PC-9 (cell line): ENCODE measurements at regions not wholly inside any gene's neighbourhood (a gene's known extent, or its start where the extent isn't known, plus 50 kb on each side); places are given as distances from the start of the nearest gene placed in this dataset.
A peak's percentile ranks its signal among the peaks of the same experiment; 100 is the strongest.

Experiments
- BruUV-seq: library from RNA; stranded (reverse); fragments of 400-500 nt; replicated peaks from 2 replicates; lab custom pipeline; 2021; lab: Mats Ljungman, UMichigan
- CTCF ChIA-PET: fragments of 300-600 bp; sonication (Branson Sonifier 250); formaldehyde crosslinking; loops from one replicate; lab custom pipeline; 2022; ENCODE audit warnings: antibody characterized with exemption; lab: Charles Lee
- POLR2A ChIA-PET: fragments of 300-600 bp; sonication (Branson Sonifier 250); formaldehyde crosslinking; loops from one replicate; lab custom pipeline; 2022; ENCODE audit warnings: antibody characterized with exemption; ENCODE audit not compliant: unreplicated experiment; lab: Charles Lee
- DNase-seq, 2 experiments: peaks; one replicate each; pipeline versions ENCODE4 v3.0.0 to v3.0.0-alpha.2; 2015 to 2022; ENCODE audit warnings: mixed read lengths in 1 of 2
- H2AFZ ChIP-seq: fragments of 200-600 bp; sonication (generic); 2 replicates; pipeline ENCODE4 v1.8.1; 2017; ENCODE audit warnings: antibody characterized with exemption
- H3F3A ChIP-seq: fragments of 200-600 bp; sonication (generic); 2 replicates; pipeline ENCODE4 v1.8.1; 2017; ENCODE audit warnings: antibody characterized with exemption, mild to moderate bottlenecking, low read depth; ENCODE audit not compliant: insufficient read depth
- H3K27ac ChIP-seq: fragments of 200-600 bp; sonication (generic); 2 replicates; pipeline ENCODE4 v1.6.1; 2016; ENCODE audit warnings: mixed run types
- H3K27me3 ChIP-seq: fragments of 200-600 bp; sonication (generic); 2 replicates; pipeline ENCODE4 v1.6.1; 2016; ENCODE audit warnings: low read depth, mixed run types; ENCODE audit not compliant: insufficient read depth
- H3K36me3 ChIP-seq: fragments of 200-600 bp; sonication (generic); 2 replicates; pipeline ENCODE4 v1.6.1; 2016; ENCODE audit warnings: low read depth, mixed run types
- H3K4me1 ChIP-seq: fragments of 200-600 bp; sonication (generic); replicated peaks from 2 replicates; pipeline ENCODE4 v1.6.1; 2016; ENCODE audit warnings: mixed run types; ENCODE audit not compliant: insufficient read depth
- H3K4me2 ChIP-seq: fragments of 200-600 bp; sonication (generic); 2 replicates; pipeline ENCODE4 v1.6.1; 2017; ENCODE audit warnings: mixed run types
- H3K4me3 ChIP-seq: fragments of 200-600 bp; sonication (generic); 2 replicates; pipeline ENCODE4 v1.6.1; 2016; ENCODE audit warnings: mixed run types
- H3K79me2 ChIP-seq: fragments of 200-600 bp; sonication (generic); 2 replicates; pipeline ENCODE4 v1.6.1; 2017; ENCODE audit warnings: low read depth, mixed run types
- H3K9me2 ChIP-seq: fragments of 200-600 bp; sonication (generic); 2 replicates; pipeline ENCODE4 v1.8.1; 2017; ENCODE audit warnings: mild to moderate bottlenecking; ENCODE audit not compliant: insufficient read depth
- H3K9me3 ChIP-seq: fragments of 200-600 bp; sonication (generic); 2 replicates; pipeline ENCODE4 v1.8.1; 2016; ENCODE audit warnings: low read depth; ENCODE audit not compliant: insufficient read depth
- H4K20me1 ChIP-seq: fragments of 200-600 bp; sonication (generic); 2 replicates; pipeline ENCODE4 v1.8.1; 2017; ENCODE audit not compliant: insufficient read depth
- EZH2 ChIP-seq: fragments of 200-600 bp; sonication (generic); IDR thresholded peaks from 2 replicates; pipeline ENCODE4 v1.8.0; 2017; ENCODE audit warnings: antibody characterized with exemption, low read depth
- intact Hi-C: fragments of 100-400 bp; cut with micrococcal nuclease; formaldehyde crosslinking; loops from one replicate; pipeline ENCODE4 v1.10.0; 2022; ENCODE audit not compliant: unreplicated experiment
- TF ChIP-seq, protein P1 (sequence below): fragments of 200-600 bp; sonication (generic); conservative IDR thresholded peaks from 2 replicates; pipeline ENCODE4 v1.6.1; 2017; ENCODE audit warnings: mixed run types, antibody characterized with exemption, mild to moderate bottlenecking, moderate library complexity

- Histone ChIP-seq H3K4me2 (no peak overlapping the region), H3K27ac (no peak overlapping the region), H3K27me3 (no peaks in the 10 kb centered on the region), H3K9me3 (no peaks in the 10 kb centered on the region), H3K4me3 (no peak overlapping the region), H3F3A (peaks cover 29% of the 10 kb centered on the region), H3K4me1 (peaks cover 33% of the 10 kb centered on the region), H3K36me3 (no peaks in the 10 kb centered on the region), H3K79me2 (no peaks in the 10 kb centered on the region), H3K9me2 (no peaks in the 10 kb centered on the region), H2AFZ (no peak overlapping the region), H4K20me1 (no peaks in the 10 kb centered on the region)
- BruUV-seq, result no TSS peak
- CTCF ChIA-PET, result no interaction called here
- POLR2A ChIA-PET, result interaction anchor here (0.6 kb wide), 1 partner anchor 1777 kb away, joined by 3 read pairs; no protein-coding TSS in a partner anchor
- no peak for TF ChIP-seq EZH2
- TF ChIP-seq, protein P1, sequence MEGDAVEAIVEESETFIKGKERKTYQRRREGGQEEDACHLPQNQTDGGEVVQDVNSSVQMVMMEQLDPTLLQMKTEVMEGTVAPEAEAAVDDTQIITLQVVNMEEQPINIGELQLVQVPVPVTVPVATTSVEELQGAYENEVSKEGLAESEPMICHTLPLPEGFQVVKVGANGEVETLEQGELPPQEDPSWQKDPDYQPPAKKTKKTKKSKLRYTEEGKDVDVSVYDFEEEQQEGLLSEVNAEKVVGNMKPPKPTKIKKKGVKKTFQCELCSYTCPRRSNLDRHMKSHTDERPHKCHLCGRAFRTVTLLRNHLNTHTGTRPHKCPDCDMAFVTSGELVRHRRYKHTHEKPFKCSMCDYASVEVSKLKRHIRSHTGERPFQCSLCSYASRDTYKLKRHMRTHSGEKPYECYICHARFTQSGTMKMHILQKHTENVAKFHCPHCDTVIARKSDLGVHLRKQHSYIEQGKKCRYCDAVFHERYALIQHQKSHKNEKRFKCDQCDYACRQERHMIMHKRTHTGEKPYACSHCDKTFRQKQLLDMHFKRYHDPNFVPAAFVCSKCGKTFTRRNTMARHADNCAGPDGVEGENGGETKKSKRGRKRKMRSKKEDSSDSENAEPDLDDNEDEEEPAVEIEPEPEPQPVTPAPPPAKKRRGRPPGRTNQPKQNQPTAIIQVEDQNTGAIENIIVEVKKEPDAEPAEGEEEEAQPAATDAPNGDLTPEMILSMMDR, result no peak
- no peak for DNase-seq
- intact Hi-C loops, result loop anchor here (10.0 kb wide), 1 partner anchor 101 kb away; no protein-coding TSS in a partner anchor
Observed at GRCh38 chr15:70273808-70274207, 176.1 kb upstream of the TLE3 start.

- Histone ChIP-seq H3F3A (peaks cover 38% of the 10 kb centered on the region), H3K36me3 (no peaks in the 10 kb centered on the region), H3K9me3 (no peaks in the 10 kb centered on the region), H3K4me3 (no peak overlapping the region), H3K4me2 (no peak overlapping the region), H3K27me3 (no peaks in the 10 kb centered on the region), H2AFZ (no peak overlapping the region), H3K27ac (no peak overlapping the region), H3K9me2 (no peaks in the 10 kb centered on the region), H4K20me1 (no peaks in the 10 kb centered on the region), H3K79me2 (no peaks in the 10 kb centered on the region), H3K4me1 (peaks cover 44% of the 10 kb centered on the region)
- ChIA-PET POLR2A (no interaction called here), CTCF (no interaction called here)
- no TSS peak for BruUV-seq
- DNase-seq, result no peak
- TF ChIP-seq, protein P1, result no peak
- no peak for TF ChIP-seq EZH2
- intact Hi-C loops, result loop anchor here (10.0 kb wide), 1 partner anchor 102 kb away; no protein-coding TSS in a partner anchor
Observed at GRCh38 chr15:70272565-70273355, 175.0 kb upstream of the TLE3 start.

DNA sequence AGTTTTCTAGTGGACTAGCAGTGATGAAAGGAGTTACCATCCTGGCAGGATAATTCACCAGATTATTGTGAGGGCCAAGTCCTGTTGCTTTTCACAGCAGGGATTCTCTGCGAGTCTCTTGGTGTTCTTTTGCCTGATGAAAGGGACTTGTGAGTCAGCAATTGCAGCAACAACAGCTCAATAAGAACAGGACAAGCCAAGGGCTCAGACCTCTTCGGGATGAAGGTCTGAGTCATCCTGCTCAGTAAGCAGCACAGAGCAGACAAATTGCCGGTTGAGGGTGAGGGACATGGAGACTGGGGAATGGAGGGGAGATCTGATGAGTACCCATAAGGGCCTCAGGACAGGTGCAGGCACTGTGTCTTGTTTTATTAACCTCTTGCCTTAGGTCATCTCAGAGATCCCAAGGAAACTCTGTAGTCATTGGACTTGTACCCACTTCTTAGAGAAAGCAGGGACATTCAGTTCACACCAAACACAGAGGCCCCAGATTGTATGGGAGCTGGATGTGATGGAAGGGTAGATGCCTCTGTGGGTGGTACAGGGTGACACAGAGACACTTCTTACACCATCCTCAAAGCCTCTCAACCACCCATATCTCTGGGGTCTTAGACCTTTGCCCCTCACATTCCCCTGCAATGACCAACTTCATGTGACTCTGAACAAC is 173.8 kb upstream of the TLE3 start:
- no peaks in the 10 kb centered on the region for H3K36me3 ChIP-seq
- POLR2A ChIA-PET, result no interaction called here
- peak overlapping the region; percentile 74 for H3K27ac ChIP-seq
- CTCF ChIA-PET, result interaction anchor here (0.5 to 0.6 kb wide), 3 partner anchors 23 to 237 kb away, joined by 3 to 4 read pairs (median 4); no protein-coding TSS in a partner anchor
- peak; percentile 63 to 93 for DNase-seq
- H3K27me3 ChIP-seq, result no peaks in the 10 kb centered on the region
- no peak overlapping the region for H2AFZ ChIP-seq
- intact Hi-C loops, result loop anchor here (1.0 to 10.0 kb wide), 2 partner anchors 18 to 103 kb away; no protein-coding TSS in a partner anchor
- BruUV-seq, result no TSS peak
- H3K9me3 ChIP-seq, result no peaks in the 10 kb centered on the region
- H3K4me1 ChIP-seq, result peaks cover 56% of the 10 kb centered on the region
- no peak overlapping the region for H3K4me3 ChIP-seq
- H4K20me1 ChIP-seq, result no peaks in the 10 kb centered on the region
- H3K4me2 ChIP-seq, result peak overlapping the region; percentile 55
- no peaks in the 10 kb centered on the region for H3K79me2 ChIP-seq
- H3K9me2 ChIP-seq, result no peaks in the 10 kb centered on the region
- TF ChIP-seq, protein P1, result no peak
- TF ChIP-seq EZH2, result no peak
- peaks cover 44% of the 10 kb centered on the region for H3F3A ChIP-seq
